GM21367 (cell line): ENCODE measurements at regions not wholly inside any gene's neighbourhood (a gene's known extent, or its start where the extent isn't known, plus 50 kb on each side); places are given as distances from the start of the nearest gene placed in this dataset.
"Not testable (repeated sequence)": the region's sequence is repeated elsewhere in the genome, so short reads cannot be mapped to it uniquely, and the experiment has no call there.

Source experiments
- ATAC-seq: cut with Tn5 transposase; IDR thresholded peaks from one replicate; pipeline ENCODE4 v1.9.1; 2021; ENCODE audit not compliant: unreplicated experiment

- ATAC-seq, result no peak
Observed at GRCh38 chr2:106293271-106293783, 99.2 kb upstream of the UXS1 start.

- ATAC-seq, result no peak
Observed at GRCh38 chr2:106292627-106293026, 98.5 kb upstream of the UXS1 start.

- no peak for ATAC-seq
Observed at GRCh38 chr2:106288873-106289272, 94.8 kb upstream of the UXS1 start.

- ATAC-seq, result no peak
Observed at GRCh38 chr2:106285237-106285829, 91.2 kb upstream of the UXS1 start.

GRCh38 chr2:106284691-106285202 lies 90.6 kb upstream of the UXS1 start:
- no peak for ATAC-seq

- ATAC-seq, result no peak
Observed at GRCh38 chr2:106284255-106284654, 90.2 kb upstream of the UXS1 start.

- not testable (repeated sequence) for ATAC-seq
Observed at GRCh38 chr2:106283228-106284152, 89.4 kb upstream of the UXS1 start.

GRCh38 chr2:106282462-106283170 lies 88.5 kb upstream of the UXS1 start:
- ATAC-seq, result no peak

GRCh38 chr2:106281907-106282430 lies 87.9 kb upstream of the UXS1 start:
- ATAC-seq, result not testable (repeated sequence)

- no peak for ATAC-seq
Observed at GRCh38 chr2:106280722-106281446, 86.8 kb upstream of the UXS1 start.

- ATAC-seq, result no peak
Observed at GRCh38 chr2:106280224-106280623, 86.1 kb upstream of the UXS1 start.

GRCh38 chr2:106278112-106278876 lies 84.2 kb upstream of the UXS1 start:
- ATAC-seq, result no peak

- ATAC-seq, result no peak
Observed at GRCh38 chr2:106277426-106277825, 83.3 kb upstream of the UXS1 start.

- ATAC-seq, result no peak
Observed at GRCh38 chr2:106275971-106276370, 81.9 kb upstream of the UXS1 start.

GRCh38 chr2:106274668-106275067 lies 80.6 kb upstream of the UXS1 start:
- no peak for ATAC-seq

- no peak for ATAC-seq
Observed at GRCh38 chr2:106272216-106272807, 78.2 kb upstream of the UXS1 start.

GRCh38 chr2:106270471-106270891 lies 76.4 kb upstream of the UXS1 start:
- ATAC-seq, result no peak

GRCh38 chr2:106269591-106270291 lies 75.6 kb upstream of the UXS1 start:
- ATAC-seq, result peak; percentile 78

GRCh38 chr2:106267997-106268396 lies 73.9 kb upstream of the UXS1 start:
- ATAC-seq, result no peak
